ENCODE measurements at regions not wholly inside any gene's neighbourhood (a gene's known extent, or its start where the extent isn't known, plus 50 kb on each side); places are given as distances from the start of the nearest gene placed in this dataset.

- Histone ChIP-seq H3K9ac (ENCODE audit: low read length) (no peak overlapping the region), H3K18ac (ENCODE audit: low read length) (no peak overlapping the region), H3K27me3 (ENCODE audit: insufficient read depth, low read length) (no peaks in the 10 kb centered on the region), H3K4ac (ENCODE audit: low read depth, low read length) (no peak overlapping the region), H3K27ac (ENCODE audit: low read depth, low read length) (no peak overlapping the region), H4K8ac (ENCODE audit: low read depth, low read length) (no peak overlapping the region), H3K79me1 (ENCODE audit: low read length) (no peaks in the 10 kb centered on the region), H3K9me3 (ENCODE audit: insufficient read depth, low read depth, low read length) (no peaks in the 10 kb centered on the region), H3K4me3 (ENCODE audit: low read depth, low read length) (no peak overlapping the region), H3K23ac (ENCODE audit: low read length) (no peak overlapping the region), H3K4me1 (ENCODE audit: control insufficient read depth in 1 of 2, insufficient read depth in 2 of 2, low read length in 2 of 2) (no peaks in the 10 kb centered on the region), H2AK5ac (ENCODE audit: low read length) (no peak overlapping the region), H3K4me2 (ENCODE audit: low read length) (no peak overlapping the region), H2BK5ac (ENCODE audit: low read depth, low read length, poor library complexity) (no peak overlapping the region), H4K91ac (ENCODE audit: low read depth, low read length) (no peak overlapping the region), H2BK120ac (ENCODE audit: insufficient read depth, low read length, poor library complexity) (no peak overlapping the region), H2BK12ac (ENCODE audit: low read length) (no peak overlapping the region), H3K36me3 (ENCODE audit: control insufficient read depth in 1 of 2, insufficient read depth in 2 of 2, low read length in 2 of 2) (no peaks in the 10 kb centered on the region), H3K79me2 (ENCODE audit: control insufficient read depth, insufficient read depth, low read length, poor library complexity) (no peaks in the 10 kb centered on the region), H2AFZ (ENCODE audit: insufficient read depth, low read length, poor library complexity) (no peak overlapping the region), H3K14ac (ENCODE audit: low read length) (no peak overlapping the region), H4K12ac (ENCODE audit: low read depth, low read length) (no peak overlapping the region)
- DNase-seq = no peak
- WGBS (ENCODE audit: extremely low coverage, insufficient coverage, insufficient read length) = no CpG with 5 or more reads among the region's 1 CpG
Observed at GRCh38 chr7:115135769-115136410, 214.0 kb downstream of the MDFIC start.

GRCh38 chr7:115135146-115135545 lies 213.3 kb downstream of the MDFIC start:
- Histone ChIP-seq H3K27me3 (ENCODE audit: insufficient read depth, low read length) (no peaks in the 10 kb centered on the region), H3K4me2 (ENCODE audit: low read length) (no peak overlapping the region), H4K91ac (ENCODE audit: low read depth, low read length) (no peak overlapping the region), H3K36me3 (ENCODE audit: control insufficient read depth in 1 of 2, insufficient read depth in 2 of 2, low read length in 2 of 2) (no peaks in the 10 kb centered on the region), H3K23ac (ENCODE audit: low read length) (no peak overlapping the region), H2BK120ac (ENCODE audit: insufficient read depth, low read length, poor library complexity) (no peak overlapping the region), H2AFZ (ENCODE audit: insufficient read depth, low read length, poor library complexity) (no peak overlapping the region), H2BK5ac (ENCODE audit: low read depth, low read length, poor library complexity) (no peak overlapping the region), H3K27ac (ENCODE audit: low read depth, low read length) (no peak overlapping the region), H3K14ac (ENCODE audit: low read length) (no peak overlapping the region), H3K4ac (ENCODE audit: low read depth, low read length) (no peak overlapping the region), H3K9me3 (ENCODE audit: insufficient read depth, low read depth, low read length) (no peaks in the 10 kb centered on the region), H3K79me2 (ENCODE audit: control insufficient read depth, insufficient read depth, low read length, poor library complexity) (no peaks in the 10 kb centered on the region), H3K9ac (ENCODE audit: low read length) (no peak overlapping the region), H4K8ac (ENCODE audit: low read depth, low read length) (no peak overlapping the region), H3K4me3 (ENCODE audit: low read depth, low read length) (no peak overlapping the region), H3K18ac (ENCODE audit: low read length) (no peak overlapping the region), H2AK5ac (ENCODE audit: low read length) (no peak overlapping the region), H2BK12ac (ENCODE audit: low read length) (no peak overlapping the region), H4K12ac (ENCODE audit: low read depth, low read length) (no peak overlapping the region), H3K79me1 (ENCODE audit: low read length) (no peaks in the 10 kb centered on the region), H3K4me1 (ENCODE audit: control insufficient read depth in 1 of 2, insufficient read depth in 2 of 2, low read length in 2 of 2) (no peaks in the 10 kb centered on the region)
- DNase-seq = no peak
- WGBS (ENCODE audit: extremely low coverage, insufficient coverage, insufficient read length) = no CpG with 5 or more reads among the region's 4 CpGs

DNA sequence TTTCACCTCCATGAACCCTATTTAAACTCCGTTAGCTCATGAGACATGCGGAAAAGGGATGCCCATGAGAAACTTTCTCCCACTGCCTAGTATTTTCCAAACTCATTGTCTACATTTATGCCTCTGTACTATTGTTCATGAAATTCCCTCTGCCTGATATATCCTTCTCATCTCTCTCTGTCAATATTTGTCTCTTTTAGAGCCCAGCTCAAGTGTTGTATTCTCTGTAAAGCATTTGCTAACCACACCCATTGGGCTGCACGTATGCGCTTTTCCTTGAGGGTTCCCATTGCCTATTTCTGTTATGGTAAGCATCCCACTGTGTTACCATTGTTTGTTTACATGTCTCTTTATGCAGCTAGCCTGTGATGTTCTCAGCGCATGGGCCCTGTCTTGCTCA lies 211.4 kb downstream of the MDFIC start:
- no peaks in the 10 kb centered on the region for H3K36me3 ChIP-seq (ENCODE audit: control insufficient read depth in 1 of 2, insufficient read depth in 2 of 2, low read length in 2 of 2)
- no peak overlapping the region for H3K4me3 ChIP-seq (ENCODE audit: low read depth, low read length)
- H3K23ac ChIP-seq (ENCODE audit: low read length) = no peak overlapping the region
- no peaks in the 10 kb centered on the region for H3K27me3 ChIP-seq (ENCODE audit: insufficient read depth, low read length)
- no peak overlapping the region for H3K18ac ChIP-seq (ENCODE audit: low read length)
- no peak for DNase-seq
- H2BK120ac ChIP-seq (ENCODE audit: insufficient read depth, low read length, poor library complexity) = no peak overlapping the region
- H3K9ac ChIP-seq (ENCODE audit: low read length) = no peak overlapping the region
- no peak overlapping the region for H3K4me2 ChIP-seq (ENCODE audit: low read length)
- no CpG with 5 or more reads among the region's 5 CpGs for WGBS (ENCODE audit: extremely low coverage, insufficient coverage, insufficient read length)
- no peak overlapping the region for H2AFZ ChIP-seq (ENCODE audit: insufficient read depth, low read length, poor library complexity)
- no peaks in the 10 kb centered on the region for H3K9me3 ChIP-seq (ENCODE audit: insufficient read depth, low read depth, low read length)
- H2AK5ac ChIP-seq (ENCODE audit: low read length) = no peak overlapping the region
- no peak overlapping the region for H3K14ac ChIP-seq (ENCODE audit: low read length)
- no peak overlapping the region for H4K8ac ChIP-seq (ENCODE audit: low read depth, low read length)
- no peak overlapping the region for H4K91ac ChIP-seq (ENCODE audit: low read depth, low read length)
- no peaks in the 10 kb centered on the region for H3K4me1 ChIP-seq (ENCODE audit: control insufficient read depth in 1 of 2, insufficient read depth in 2 of 2, low read length in 2 of 2)
- no peak overlapping the region for H3K27ac ChIP-seq (ENCODE audit: low read depth, low read length)
- H2BK5ac ChIP-seq (ENCODE audit: low read depth, low read length, poor library complexity) = no peak overlapping the region
- no peaks in the 10 kb centered on the region for H3K79me1 ChIP-seq (ENCODE audit: low read length)
- no peak overlapping the region for H4K12ac ChIP-seq (ENCODE audit: low read depth, low read length)
- no peaks in the 10 kb centered on the region for H3K79me2 ChIP-seq (ENCODE audit: control insufficient read depth, insufficient read depth, low read length, poor library complexity)
- no peak overlapping the region for H2BK12ac ChIP-seq (ENCODE audit: low read length)
- H3K4ac ChIP-seq (ENCODE audit: low read depth, low read length) = no peak overlapping the region

GRCh38 chr7:115132096-115132495 lies 210.2 kb downstream of the MDFIC start:
- no peaks in the 10 kb centered on the region for H3K36me3 ChIP-seq (ENCODE audit: control insufficient read depth in 1 of 2, insufficient read depth in 2 of 2, low read length in 2 of 2)
- WGBS (ENCODE audit: extremely low coverage, insufficient coverage, insufficient read length) = no CpG with 5 or more reads among the region's 1 CpG
- H3K14ac ChIP-seq (ENCODE audit: low read length) = no peak overlapping the region

More at GRCh38 chr7:115132096-115132495, 210.2 kb downstream of the MDFIC start:
- no peak overlapping the region for H2BK12ac ChIP-seq (ENCODE audit: low read length)
- no peak for DNase-seq
- H3K4me1 ChIP-seq (ENCODE audit: control insufficient read depth in 1 of 2, insufficient read depth in 2 of 2, low read length in 2 of 2) = no peaks in the 10 kb centered on the region
- H3K79me2 ChIP-seq (ENCODE audit: control insufficient read depth, insufficient read depth, low read length, poor library complexity) = no peaks in the 10 kb centered on the region
- no peak overlapping the region for H3K4me2 ChIP-seq (ENCODE audit: low read length)
- H3K23ac ChIP-seq (ENCODE audit: low read length) = no peak overlapping the region
- H3K18ac ChIP-seq (ENCODE audit: low read length) = no peak overlapping the region
- no peaks in the 10 kb centered on the region for H3K27me3 ChIP-seq (ENCODE audit: insufficient read depth, low read length)
- no peaks in the 10 kb centered on the region for H3K79me1 ChIP-seq (ENCODE audit: low read length)
- H3K9me3 ChIP-seq (ENCODE audit: insufficient read depth, low read depth, low read length) = no peaks in the 10 kb centered on the region
- H2BK120ac ChIP-seq (ENCODE audit: insufficient read depth, low read length, poor library complexity) = no peak overlapping the region
- no peak overlapping the region for H3K4me3 ChIP-seq (ENCODE audit: low read depth, low read length)
- H2BK5ac ChIP-seq (ENCODE audit: low read depth, low read length, poor library complexity) = no peak overlapping the region
- H3K9ac ChIP-seq (ENCODE audit: low read length) = no peak overlapping the region
- H4K8ac ChIP-seq (ENCODE audit: low read depth, low read length) = no peak overlapping the region
- H3K4ac ChIP-seq (ENCODE audit: low read depth, low read length) = no peak overlapping the region
- no peak overlapping the region for H4K12ac ChIP-seq (ENCODE audit: low read depth, low read length)
- no peak overlapping the region for H4K91ac ChIP-seq (ENCODE audit: low read depth, low read length)
- no peak overlapping the region for H2AK5ac ChIP-seq (ENCODE audit: low read length)
- no peak overlapping the region for H3K27ac ChIP-seq (ENCODE audit: low read depth, low read length)
- H2AFZ ChIP-seq (ENCODE audit: insufficient read depth, low read length, poor library complexity) = no peak overlapping the region

Data from trophoblast cell (in vitro differentiated cells and primary cell).